ENCODE measurements at regions not wholly inside any gene's neighbourhood (a gene's known extent, or its start where the extent isn't known, plus 50 kb on each side); places are given as distances from the start of the nearest gene placed in this dataset.

- Mint-ChIP-seq H3K27me3 (ENCODE audit: insufficient read depth, unreplicated experiment) (peaks cover 18% of the 10 kb centered on the region), H3K9me3 (ENCODE audit: unreplicated experiment) (no peaks in the 10 kb centered on the region), H3K36me3 (ENCODE audit: insufficient read depth, unreplicated experiment) (no peaks in the 10 kb centered on the region), H3K4me3 (ENCODE audit: unreplicated experiment) (no peak overlapping the region), H3K4me1 (ENCODE audit: low read depth, unreplicated experiment) (no peaks in the 10 kb centered on the region), H3K27ac (ENCODE audit: unreplicated experiment) (no peak overlapping the region)
- TF ChIP-seq CTCF (IDR thresholded peaks at IDR 0.05; ENCODE audit: insufficient read depth in 1 of 2, low read depth in 1 of 2, low read length in 1 of 2, severe bottlenecking in 1 of 2, unreplicated experiment in 1 of 2), result peak; percentile 23 to 52
- Histone ChIP-seq H3K9me3 (no peaks in the 10 kb centered on the region), H3K4me3 (ENCODE audit: low read depth, low read length) (no peak overlapping the region), H3K36me3 (ENCODE audit: control insufficient read depth, insufficient read depth, low read length) (no peaks in the 10 kb centered on the region), H3K4me1 (no peaks in the 10 kb centered on the region), H3K27me3 (replicated peaks; ENCODE audit: control insufficient read depth, insufficient read depth, low read length) (no peaks in the 10 kb centered on the region)
- POLR2A ChIA-PET, result no interaction called here
- intact Hi-C loops (cut with micrococcal nuclease; ENCODE audit: unreplicated experiment), result loop anchor here (1.0 to 2.0 kb wide), 2 partner anchors 215 to 371 kb away; no protein-coding TSS in a partner anchor
- CTCF ChIA-PET, result interaction anchor here (1.2 kb wide), 1 partner anchor 14 kb away, joined by 3 read pairs; no protein-coding TSS in a partner anchor
- no peak for DNase-seq
- no TSS peak for BruUV-seq (replicated peaks)
Measured at GRCh38 chr10:23530079-23530478, 91.2 kb downstream of the OTUD1 start.

GRCh38 chr10:23533212-23533611, 94.3 kb downstream of the OTUD1 start:
- Mint-ChIP-seq H3K27me3 (ENCODE audit: insufficient read depth, unreplicated experiment) (peaks cover 22% of the 10 kb centered on the region), H3K27ac (ENCODE audit: unreplicated experiment) (no peak overlapping the region), H3K4me3 (ENCODE audit: unreplicated experiment) (no peak overlapping the region), H3K4me1 (ENCODE audit: low read depth, unreplicated experiment) (no peaks in the 10 kb centered on the region), H3K9me3 (ENCODE audit: unreplicated experiment) (no peaks in the 10 kb centered on the region), H3K36me3 (ENCODE audit: insufficient read depth, unreplicated experiment) (no peaks in the 10 kb centered on the region)
- Histone ChIP-seq H3K4me3 (ENCODE audit: low read depth, low read length) (no peak overlapping the region), H3K27me3 (replicated peaks; ENCODE audit: control insufficient read depth, insufficient read depth, low read length) (no peaks in the 10 kb centered on the region), H3K36me3 (ENCODE audit: control insufficient read depth, insufficient read depth, low read length) (no peaks in the 10 kb centered on the region), H3K4me1 (no peaks in the 10 kb centered on the region), H3K9me3 (no peaks in the 10 kb centered on the region)
- DNase-seq, result no peak
- CTCF ChIA-PET, result no interaction called here
- no TSS peak for BruUV-seq (replicated peaks)
- no peak for TF ChIP-seq CTCF (IDR thresholded peaks at IDR 0.05; ENCODE audit: insufficient read depth in 1 of 2, low read depth in 1 of 2, low read length in 1 of 2, severe bottlenecking in 1 of 2, unreplicated experiment in 1 of 2)
- POLR2A ChIA-PET, result no interaction called here
- intact Hi-C loops (cut with micrococcal nuclease; ENCODE audit: unreplicated experiment), result no loop called here

- TF ChIP-seq CTCF (IDR thresholded peaks at IDR 0.05; ENCODE audit: insufficient read depth in 1 of 2, low read depth in 1 of 2, low read length in 1 of 2, severe bottlenecking in 1 of 2, unreplicated experiment in 1 of 2), result no peak
- POLR2A ChIA-PET, result no interaction called here
- intact Hi-C loops (cut with micrococcal nuclease; ENCODE audit: unreplicated experiment), result no loop called here
- H3K4me3 Mint-ChIP-seq (ENCODE audit: unreplicated experiment), result no peak overlapping the region
- Histone ChIP-seq H3K4me1 (no peaks in the 10 kb centered on the region), H3K9me3 (no peaks in the 10 kb centered on the region), H3K27me3 (replicated peaks; ENCODE audit: control insufficient read depth, insufficient read depth, low read length) (no peaks in the 10 kb centered on the region), H3K4me3 (ENCODE audit: low read depth, low read length) (no peak overlapping the region), H3K36me3 (ENCODE audit: control insufficient read depth, insufficient read depth, low read length) (no peaks in the 10 kb centered on the region)
- H3K27me3 Mint-ChIP-seq (ENCODE audit: insufficient read depth, unreplicated experiment), result peaks cover 27% of the 10 kb centered on the region
- no TSS peak for BruUV-seq (replicated peaks)
- no peak for DNase-seq
- H3K36me3 Mint-ChIP-seq (ENCODE audit: insufficient read depth, unreplicated experiment), result no peaks in the 10 kb centered on the region
- H3K4me1 Mint-ChIP-seq (ENCODE audit: low read depth, unreplicated experiment), result no peaks in the 10 kb centered on the region
- H3K9me3 Mint-ChIP-seq (ENCODE audit: unreplicated experiment), result no peaks in the 10 kb centered on the region
- H3K27ac Mint-ChIP-seq (ENCODE audit: unreplicated experiment), result no peak overlapping the region
- CTCF ChIA-PET, result no interaction called here
Measured at GRCh38 chr10:23534326-23534725, 95.5 kb downstream of the OTUD1 start.

All from Caco-2 (cell line).